ENCODE measurements at regions not wholly inside any gene's neighbourhood (a gene's known extent, or its start where the extent isn't known, plus 50 kb on each side); places are given as distances from the start of the nearest gene placed in this dataset.

- DNase-seq (ENCODE audit: insufficient read length, low spot score) (no peak), FAIRE-seq (no peak)
- no peak for TF ChIP-seq CTCF (IDR thresholded peaks at IDR 0.05; ENCODE audit: insufficient read depth, missing control alignments)
These were observed 630.4 kb upstream of the TBL1XR1 start for GRCh38 chr3:177827511-177828207.

- DNase-seq (ENCODE audit: insufficient read length, low spot score) (no peak), FAIRE-seq (no peak)
- TF ChIP-seq CTCF (IDR thresholded peaks at IDR 0.05; ENCODE audit: insufficient read depth, missing control alignments), result no peak
These were observed 630.9 kb upstream of the TBL1XR1 start for GRCh38 chr3:177828208-177828565.

GRCh38 chr3:177830411-177830849 is 633.1 kb upstream of the TBL1XR1 start:
- FAIRE-seq, result no peak

GRCh38 chr3:177831361-177831760 is 634.1 kb upstream of the TBL1XR1 start:
- DNase-seq (ENCODE audit: insufficient read length, low spot score) (no peak), FAIRE-seq (no peak)
- TF ChIP-seq CTCF (IDR thresholded peaks at IDR 0.05; ENCODE audit: insufficient read depth, missing control alignments), result no peak

More at GRCh38 chr3:177830411-177830849, 633.1 kb upstream of the TBL1XR1 start:
- no peak for DNase-seq (ENCODE audit: insufficient read length, low spot score)
- no peak for TF ChIP-seq CTCF (IDR thresholded peaks at IDR 0.05; ENCODE audit: insufficient read depth, missing control alignments)

DNA sequence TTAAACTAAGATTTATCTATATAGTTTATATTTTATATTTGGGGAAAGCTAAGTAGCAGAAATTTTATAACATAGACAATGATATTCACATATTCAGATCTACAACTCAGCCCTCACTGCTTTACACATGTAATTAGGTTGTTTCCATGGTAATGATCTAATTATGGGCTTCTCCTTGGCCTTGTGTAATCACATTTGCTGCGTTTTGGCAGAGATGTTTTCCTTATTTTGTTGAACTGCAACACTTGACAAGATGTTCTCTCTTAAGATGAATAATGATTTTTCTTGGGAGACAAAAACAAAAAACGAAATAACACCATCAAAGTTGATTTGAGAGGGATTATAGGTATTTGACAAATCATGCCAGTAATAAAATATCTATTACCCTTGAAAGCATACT is 635.6 kb upstream of the TBL1XR1 start:
- FAIRE-seq (no peak), DNase-seq (ENCODE audit: insufficient read length, low spot score) (no peak)
- no peak for TF ChIP-seq CTCF (IDR thresholded peaks at IDR 0.05; ENCODE audit: insufficient read depth, missing control alignments)

- FAIRE-seq, result no peak
- no peak for TF ChIP-seq CTCF (IDR thresholded peaks at IDR 0.05; ENCODE audit: insufficient read depth, missing control alignments)
- DNase-seq (ENCODE audit: insufficient read length, low spot score), result no peak
These were observed 636.0 kb upstream of the TBL1XR1 start for GRCh38 chr3:177833332-177833731.

- DNase-seq (ENCODE audit: insufficient read length, low spot score) (no peak), FAIRE-seq (no peak)
- TF ChIP-seq CTCF (IDR thresholded peaks at IDR 0.05; ENCODE audit: insufficient read depth, missing control alignments), result no peak
These were observed 637.7 kb upstream of the TBL1XR1 start for GRCh38 chr3:177835008-177835407.
